ENCODE measurements at regions not wholly inside any gene's neighbourhood (a gene's known extent, or its start where the extent isn't known, plus 50 kb on each side); places are given as distances from the start of the nearest gene placed in this dataset.
"Not testable (repeated sequence)": the region's sequence is repeated elsewhere in the genome, so short reads cannot be mapped to it uniquely, and the experiment has no call there.

GRCh38 chr2:90235452-90235851, 1544.0 kb downstream of the RPIA start:
- TF ChIP-seq CTCF (IDR thresholded peaks at IDR 0.05); POLR2AphosphoS5 (IDR thresholded peaks at IDR 0.05; ENCODE audit: low read depth, low read length): not testable (repeated sequence)

Data from Panc1 (cell line).